Kidney (tissue), 13 donors: ENCODE measurements at regions not wholly inside any gene's neighbourhood (a gene's known extent, or its start where the extent isn't known, plus 50 kb on each side); places are given as distances from the start of the nearest gene placed in this dataset.

ENCODE experiments used
- DNase-seq, 5 donors: peaks; one replicate each; pipeline ENCODE4 v3.0.0-alpha.2; 2013 to 2020
- FAIRE-seq: peaks from 2 replicates; lab custom pipeline; 2012; peaks lifted over from hg19 to GRCh38; lab: Jason Lieb, UNC
- H3K27ac ChIP-seq, 2 donors: one replicate each; pipeline ENCODE4 v1.7.0; 2013; ENCODE audit warnings: low read depth in 2 of 2, low read length in 2 of 2, inconsistent platforms in 1 of 2
- H3K27me3 ChIP-seq: one replicate; pipeline ENCODE4 v1.7.1; 2013; ENCODE audit warnings: low read length, inconsistent platforms; ENCODE audit not compliant: control insufficient read depth, insufficient read depth
- H3K36me3 ChIP-seq, 3 donors: one replicate each; pipeline versions ENCODE4 v1.7.0 to v1.7.1; 2013; ENCODE audit warnings: low read length in 3 of 3, control low read depth in 1 of 3, inconsistent platforms in 1 of 3; ENCODE audit not compliant: insufficient read depth in 3 of 3, control insufficient read depth in 2 of 3
- H3K4me1 ChIP-seq, 3 donors: one replicate each; pipeline versions ENCODE4 v1.7.0 to v1.7.1; 2013; ENCODE audit warnings: low read length in 3 of 3, inconsistent platforms in 1 of 3, low read depth in 1 of 3; ENCODE audit not compliant: control insufficient read depth in 2 of 3, insufficient read depth in 2 of 3
- H3K4me3 ChIP-seq, 3 donors: one replicate each; pipeline versions ENCODE4 v1.7.0 to v1.8.1; 2013; ENCODE audit warnings: low read length in 3 of 3, control low read depth in 1 of 3, inconsistent platforms in 1 of 3
- H3K9ac ChIP-seq, 3 donors: one replicate each; pipeline versions ENCODE4 v1.7.0 to v1.7.1; 2013; ENCODE audit warnings: low read length in 3 of 3, control low read depth in 1 of 3, inconsistent platforms in 1 of 3
- H3K9me3 ChIP-seq, 3 donors: one replicate each; pipeline versions ENCODE4 v1.7.0 to v1.7.1; 2013; ENCODE audit warnings: low read length in 3 of 3, control low read depth in 1 of 3, inconsistent platforms in 1 of 3; ENCODE audit not compliant: control insufficient read depth in 2 of 3, insufficient read depth in 1 of 3
- intact Hi-C: fragments of 100-400 bp; cut with DNase I; formaldehyde crosslinking; loops from one replicate; pipeline ENCODE4 v1.11.1; 2022
- TF ChIP-seq, protein P1 (sequence below): IDR thresholded peaks from 3 replicates; pipeline ENCODE4 v1.5.1; 2012; ENCODE audit warnings: mild to moderate bottlenecking, moderate library complexity, borderline replicate concordance; ENCODE audit not compliant: insufficient read depth; ENCODE audit errors: extremely low read depth
- donor health status: control.
- donor health status: control.
- donor health status: control.
- donor health status: control.
- donor health status: control.
- donor health status: DM: yes; HTN: yes; CAD: no.
- donor health status: Normal renal cell carcinoma (clear cell type).

DNA sequence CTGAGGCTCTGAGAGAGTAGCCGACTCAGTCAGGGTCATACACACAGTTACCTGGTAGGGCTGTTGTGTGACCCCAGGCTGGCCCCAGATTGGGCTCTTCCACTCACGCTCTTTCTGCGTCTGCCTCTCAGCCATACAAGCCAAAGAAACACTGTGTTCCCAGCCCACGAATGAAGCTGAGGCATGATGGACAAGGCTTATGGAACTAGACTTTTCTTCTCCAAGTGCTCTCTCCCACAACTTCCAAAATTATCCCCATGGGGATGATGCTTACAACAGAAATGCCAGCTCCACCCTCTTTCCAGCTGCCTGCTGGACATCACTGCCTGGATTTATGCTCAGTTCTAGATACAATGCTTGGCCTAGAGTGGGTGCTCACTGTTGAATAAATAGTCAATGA is 102.8 kb upstream of the JUN start:
- no peak for DNase-seq
- no peak overlapping the region for H3K9ac ChIP-seq
- peak overlapping the region in 1 of 2 donors; percentile 38 for H3K27ac ChIP-seq
- H3K9me3 ChIP-seq = no peaks in the 10 kb centered on the region
- no peak overlapping the region for H3K4me3 ChIP-seq
- no peaks in the 10 kb centered on the region for H3K27me3 ChIP-seq
- intact Hi-C loops = no loop called here
- FAIRE-seq = no peak
- TF ChIP-seq, protein P1, sequence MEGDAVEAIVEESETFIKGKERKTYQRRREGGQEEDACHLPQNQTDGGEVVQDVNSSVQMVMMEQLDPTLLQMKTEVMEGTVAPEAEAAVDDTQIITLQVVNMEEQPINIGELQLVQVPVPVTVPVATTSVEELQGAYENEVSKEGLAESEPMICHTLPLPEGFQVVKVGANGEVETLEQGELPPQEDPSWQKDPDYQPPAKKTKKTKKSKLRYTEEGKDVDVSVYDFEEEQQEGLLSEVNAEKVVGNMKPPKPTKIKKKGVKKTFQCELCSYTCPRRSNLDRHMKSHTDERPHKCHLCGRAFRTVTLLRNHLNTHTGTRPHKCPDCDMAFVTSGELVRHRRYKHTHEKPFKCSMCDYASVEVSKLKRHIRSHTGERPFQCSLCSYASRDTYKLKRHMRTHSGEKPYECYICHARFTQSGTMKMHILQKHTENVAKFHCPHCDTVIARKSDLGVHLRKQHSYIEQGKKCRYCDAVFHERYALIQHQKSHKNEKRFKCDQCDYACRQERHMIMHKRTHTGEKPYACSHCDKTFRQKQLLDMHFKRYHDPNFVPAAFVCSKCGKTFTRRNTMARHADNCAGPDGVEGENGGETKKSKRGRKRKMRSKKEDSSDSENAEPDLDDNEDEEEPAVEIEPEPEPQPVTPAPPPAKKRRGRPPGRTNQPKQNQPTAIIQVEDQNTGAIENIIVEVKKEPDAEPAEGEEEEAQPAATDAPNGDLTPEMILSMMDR = no peak
- H3K4me1 ChIP-seq = peaks cover 0 to 16% (median 8%) of the 10 kb centered on the region in 3 donors
- H3K36me3 ChIP-seq = no peaks in the 10 kb centered on the region

DNA sequence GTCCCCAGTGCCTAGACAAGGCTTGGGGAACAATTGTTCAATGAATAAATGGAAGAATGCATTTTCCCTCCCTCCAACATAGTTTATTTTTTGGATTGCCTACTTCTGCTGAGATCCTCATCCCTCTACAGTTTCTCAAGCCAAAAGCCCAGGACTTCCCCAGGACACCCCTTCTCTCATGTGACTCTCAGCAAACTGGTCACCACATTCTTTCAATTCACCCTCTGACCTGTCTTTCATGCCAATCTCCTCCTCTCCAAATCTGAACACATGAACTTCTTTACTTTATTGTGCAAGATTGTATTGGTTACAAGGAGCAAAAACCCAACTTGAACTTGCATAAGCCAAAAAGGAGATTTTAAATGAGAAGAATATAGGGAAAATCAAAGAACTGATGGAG is 103.2 kb upstream of the JUN start:
- DNase-seq (no peak), FAIRE-seq (no peak)
- Histone ChIP-seq H3K27me3 (no peaks in the 10 kb centered on the region), H3K27ac (no peak overlapping the region), H3K4me3 (no peak overlapping the region), H3K4me1 (peaks cover 0 to 16% (median 4%) of the 10 kb centered on the region in 3 donors), H3K9ac (no peak overlapping the region), H3K9me3 (no peaks in the 10 kb centered on the region), H3K36me3 (no peaks in the 10 kb centered on the region)
- intact Hi-C loops = no loop called here
- TF ChIP-seq, protein P1 = no peak

DNA sequence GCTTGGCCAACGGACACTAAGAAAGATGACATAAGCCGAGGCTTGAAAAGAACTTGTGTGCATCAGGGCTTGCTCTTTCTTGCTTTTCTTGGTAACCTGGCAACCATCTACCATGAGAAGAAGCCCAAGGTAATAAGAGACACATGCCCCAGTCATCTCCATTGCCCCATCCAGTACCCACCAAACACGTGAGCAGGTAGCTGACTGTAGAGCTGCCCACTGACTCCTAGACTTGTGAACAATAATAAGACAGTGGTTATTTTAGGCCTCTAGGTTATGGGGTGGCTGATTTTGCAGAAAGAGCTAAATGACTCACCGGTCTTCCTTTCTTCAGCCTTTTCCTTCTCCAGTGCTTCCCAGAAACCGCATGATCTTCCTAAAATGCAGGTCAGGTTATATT is 105.0 kb upstream of the JUN start:
- Histone ChIP-seq H3K27ac (no peak overlapping the region), H3K4me3 (no peak overlapping the region), H3K4me1 (peaks cover 0 to 10% (median 3%) of the 10 kb centered on the region in 3 donors), H3K27me3 (no peaks in the 10 kb centered on the region), H3K9me3 (no peaks in the 10 kb centered on the region), H3K9ac (no peak overlapping the region), H3K36me3 (no peaks in the 10 kb centered on the region)
- intact Hi-C loops = no loop called here
- DNase-seq (no peak), FAIRE-seq (no peak)
- TF ChIP-seq, protein P1 = no peak

DNA sequence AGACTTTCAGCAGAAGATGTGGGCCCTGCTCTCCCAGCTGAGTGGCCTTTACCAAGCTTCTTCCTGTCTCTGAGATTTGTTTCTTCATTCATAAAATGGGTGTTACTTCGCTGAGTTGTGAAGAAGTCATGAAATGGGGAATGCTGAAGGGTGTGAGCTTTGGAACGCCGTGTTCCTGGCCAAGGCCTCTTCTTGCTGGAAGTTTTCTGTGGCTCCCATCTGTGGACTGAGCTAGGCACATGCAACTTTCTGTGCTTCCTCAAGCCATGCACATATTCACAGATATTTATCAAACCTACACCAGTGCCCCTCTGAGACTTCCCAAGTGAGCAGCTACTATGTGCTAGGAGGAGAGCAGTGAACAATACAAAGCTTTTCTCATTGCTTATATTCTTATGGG is 106.3 kb upstream of the JUN start:
- FAIRE-seq (no peak), DNase-seq (no peak)
- intact Hi-C loops = no loop called here
- no peak overlapping the region for H3K9ac ChIP-seq
- H3K27ac ChIP-seq = no peak overlapping the region
- no peak overlapping the region for H3K4me3 ChIP-seq
- H3K27me3 ChIP-seq = no peaks in the 10 kb centered on the region
- no peaks in the 10 kb centered on the region for H3K36me3 ChIP-seq
- peaks cover 0 to 7% (median 3%) of the 10 kb centered on the region in 3 donors for H3K4me1 ChIP-seq
- TF ChIP-seq, protein P1 = no peak
- H3K9me3 ChIP-seq = no peaks in the 10 kb centered on the region
